OCI-LY3 (cell line): ENCODE measurements at regions not wholly inside any gene's neighbourhood (a gene's known extent, or its start where the extent isn't known, plus 50 kb on each side); places are given as distances from the start of the nearest gene placed in this dataset.

Experiments used
- CTCF ChIP-seq: fragments of 200-600, 300-600 bp; sonication (generic); IDR thresholded peaks from 2 replicates; pipeline ENCODE4 v1.5.1; 2014; ENCODE audit warnings: antibody characterized with exemption, low read length, low read depth
- EZH2phosphoT487 ChIP-seq: fragments of 200-600 bp; shearing (Covaris generic); IDR thresholded peaks from 2 replicates; pipeline ENCODE4 v1.6.1; 2018; ENCODE audit warnings: antibody characterized with exemption, mixed run types, low read depth

- TF ChIP-seq CTCF: no peak
- TF ChIP-seq EZH2phosphoT487: no peak
These were observed 109.3 kb upstream of the BMP2K start for GRCh38 chr4:78666830-78667258.
